Type B pancreatic cell (in vitro differentiated cells): ENCODE measurements at regions not wholly inside any gene's neighbourhood (a gene's known extent, or its start where the extent isn't known, plus 50 kb on each side); places are given as distances from the start of the nearest gene placed in this dataset.

Source experiments
- DNase-seq: peaks from one replicate; pipeline ENCODE4 v3.0.0; 2021; ENCODE audit warnings: mixed read lengths; ENCODE audit not compliant: unreplicated experiment; ENCODE audit errors: extremely low spot score
- H3K27ac Mint-ChIP-seq: 2 replicates; pipeline ENCODE4 v1.8.0; 2021; ENCODE audit warnings: mild to moderate bottlenecking, mixed read lengths
- H3K27me3 Mint-ChIP-seq: 2 replicates; pipeline ENCODE4 v1.8.0; 2021; ENCODE audit warnings: mixed read lengths
- H3K36me3 Mint-ChIP-seq: 2 replicates; pipeline ENCODE4 v1.8.0; 2021; ENCODE audit warnings: mixed read lengths
- H3K4me1 Mint-ChIP-seq: one replicate; pipeline ENCODE4 v1.8.0; 2021; ENCODE audit warnings: mixed read lengths; ENCODE audit not compliant: unreplicated experiment
- H3K4me3 Mint-ChIP-seq: 2 replicates; pipeline ENCODE4 v1.8.0; 2021; ENCODE audit warnings: mild to moderate bottlenecking, mixed read lengths
- H3K9me3 Mint-ChIP-seq: 2 replicates; pipeline ENCODE4 v1.8.0; 2021; ENCODE audit warnings: mixed read lengths
- TF ChIP-seq, protein P1 (sequence below): fragments of 200-600 bp; sonication (generic); conservative IDR thresholded peaks from 2 replicates; pipeline ENCODE4 v1.5.0; 2021; ENCODE audit warnings: antibody characterized with exemption, mild to moderate bottlenecking

DNA sequence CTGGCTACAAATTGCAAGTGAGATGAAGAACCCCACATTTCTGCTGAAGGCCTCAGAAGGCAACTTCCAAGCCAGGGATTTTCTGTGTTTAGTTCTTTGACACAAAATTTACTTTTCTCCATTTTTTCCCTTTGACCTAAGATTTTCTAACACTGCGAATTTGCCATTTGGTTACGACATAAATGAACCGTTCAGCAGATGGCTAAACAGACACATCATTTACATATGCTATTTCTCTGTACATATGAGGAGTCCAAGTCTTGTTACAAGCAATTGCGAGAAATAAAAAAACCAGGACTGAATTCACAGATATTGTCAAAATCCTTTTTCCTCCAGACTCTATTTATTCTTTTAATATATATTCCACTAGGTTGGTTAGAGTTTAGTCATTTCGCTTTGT is 978.6 kb downstream of the NLGN4X start:
- H3K4me1 Mint-ChIP-seq, result no peaks in the 10 kb centered on the region
- no peaks in the 10 kb centered on the region for H3K9me3 Mint-ChIP-seq
- TF ChIP-seq, protein P1, sequence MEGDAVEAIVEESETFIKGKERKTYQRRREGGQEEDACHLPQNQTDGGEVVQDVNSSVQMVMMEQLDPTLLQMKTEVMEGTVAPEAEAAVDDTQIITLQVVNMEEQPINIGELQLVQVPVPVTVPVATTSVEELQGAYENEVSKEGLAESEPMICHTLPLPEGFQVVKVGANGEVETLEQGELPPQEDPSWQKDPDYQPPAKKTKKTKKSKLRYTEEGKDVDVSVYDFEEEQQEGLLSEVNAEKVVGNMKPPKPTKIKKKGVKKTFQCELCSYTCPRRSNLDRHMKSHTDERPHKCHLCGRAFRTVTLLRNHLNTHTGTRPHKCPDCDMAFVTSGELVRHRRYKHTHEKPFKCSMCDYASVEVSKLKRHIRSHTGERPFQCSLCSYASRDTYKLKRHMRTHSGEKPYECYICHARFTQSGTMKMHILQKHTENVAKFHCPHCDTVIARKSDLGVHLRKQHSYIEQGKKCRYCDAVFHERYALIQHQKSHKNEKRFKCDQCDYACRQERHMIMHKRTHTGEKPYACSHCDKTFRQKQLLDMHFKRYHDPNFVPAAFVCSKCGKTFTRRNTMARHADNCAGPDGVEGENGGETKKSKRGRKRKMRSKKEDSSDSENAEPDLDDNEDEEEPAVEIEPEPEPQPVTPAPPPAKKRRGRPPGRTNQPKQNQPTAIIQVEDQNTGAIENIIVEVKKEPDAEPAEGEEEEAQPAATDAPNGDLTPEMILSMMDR, result no peak
- H3K27ac Mint-ChIP-seq, result no peak overlapping the region
- no peak for DNase-seq
- no peaks in the 10 kb centered on the region for H3K36me3 Mint-ChIP-seq
- H3K4me3 Mint-ChIP-seq, result no peak overlapping the region
- no peaks in the 10 kb centered on the region for H3K27me3 Mint-ChIP-seq

GRCh38 chrX:5242091-5242790 is 986.4 kb downstream of the NLGN4X start:
- no peaks in the 10 kb centered on the region for H3K36me3 Mint-ChIP-seq
- H3K4me1 Mint-ChIP-seq, result no peaks in the 10 kb centered on the region
- H3K27me3 Mint-ChIP-seq, result peaks cover 8% of the 10 kb centered on the region
- no peak overlapping the region for H3K27ac Mint-ChIP-seq
- no peak for DNase-seq
- H3K4me3 Mint-ChIP-seq, result no peak overlapping the region
- H3K9me3 Mint-ChIP-seq, result peaks cover 4% of the 10 kb centered on the region
- TF ChIP-seq, protein P1, result no peak

GRCh38 chrX:5236749-5237148 is 991.9 kb downstream of the NLGN4X start:
- no peaks in the 10 kb centered on the region for H3K36me3 Mint-ChIP-seq
- TF ChIP-seq, protein P1, result no peak
- H3K4me3 Mint-ChIP-seq, result no peak overlapping the region
- peaks cover 4% of the 10 kb centered on the region for H3K9me3 Mint-ChIP-seq
- no peak for DNase-seq
- H3K27ac Mint-ChIP-seq, result no peak overlapping the region
- H3K27me3 Mint-ChIP-seq, result no peaks in the 10 kb centered on the region
- H3K4me1 Mint-ChIP-seq, result no peaks in the 10 kb centered on the region

GRCh38 chrX:5236096-5236495 is 992.6 kb downstream of the NLGN4X start:
- no peak for DNase-seq
- Mint-ChIP-seq H3K27ac (no peak overlapping the region), H3K4me3 (no peak overlapping the region), H3K27me3 (no peaks in the 10 kb centered on the region), H3K9me3 (peaks cover 4% of the 10 kb centered on the region), H3K36me3 (no peaks in the 10 kb centered on the region), H3K4me1 (no peaks in the 10 kb centered on the region)
- TF ChIP-seq, protein P1, result peak; percentile 70

- no peaks in the 10 kb centered on the region for H3K9me3 Mint-ChIP-seq
Measured at GRCh38 chrX:5233830-5234229, 994.8 kb downstream of the NLGN4X start.

More at GRCh38 chrX:5233830-5234229, 994.8 kb downstream of the NLGN4X start:
- no peak for DNase-seq
- H3K4me3 Mint-ChIP-seq, result no peak overlapping the region
- no peak overlapping the region for H3K27ac Mint-ChIP-seq
- H3K4me1 Mint-ChIP-seq, result no peaks in the 10 kb centered on the region
- TF ChIP-seq, protein P1, result no peak
- no peaks in the 10 kb centered on the region for H3K36me3 Mint-ChIP-seq
- H3K27me3 Mint-ChIP-seq, result no peaks in the 10 kb centered on the region
